ENCODE measurements at regions not wholly inside any gene's neighbourhood (a gene's known extent, or its start where the extent isn't known, plus 50 kb on each side); places are given as distances from the start of the nearest gene placed in this dataset.

- TF ChIP-seq EP300 (IDR thresholded peaks at IDR 0.05) (no peak), CTCF (IDR thresholded peaks at IDR 0.05) (no peak), POLR2AphosphoS5 (IDR thresholded peaks at IDR 0.05) (no peak)
Observed at GRCh38 chr2:240323601-240324291, 111.7 kb upstream of the GPC1 start.

Measured in suprapubic skin (tissue), 4 donors.